Prostate gland (tissue), 2 donors: ENCODE measurements at regions not wholly inside any gene's neighbourhood (a gene's known extent, or its start where the extent isn't known, plus 50 kb on each side); places are given as distances from the start of the nearest gene placed in this dataset.

ENCODE experiments used
- DNase-seq: peaks from one replicate; pipeline ENCODE4 v3.0.0-alpha.2; 2019; ENCODE audit warnings: low spot score
- H3K27ac ChIP-seq, 2 donors: fragments of 200-600 bp; sonication (generic); 2 replicates each; pipeline ENCODE4 v1.5.1; 2017 to 2019
- H3K27me3 ChIP-seq: fragments of 200-600 bp; sonication (generic); replicated peaks from 2 replicates; pipeline ENCODE4 v1.5.1; 2019; ENCODE audit not compliant: insufficient read depth
- H3K36me3 ChIP-seq, 2 donors: fragments of 200-600 bp; sonication (generic); 1 replicate in 1 of 2; 2 replicates in 1 of 2; pipeline versions ENCODE4 v1.5.1 to v1.8.1; 2017 to 2019
- H3K4me1 ChIP-seq: fragments of 200-600 bp; sonication (generic); replicated peaks from 2 replicates; pipeline ENCODE4 v1.5.1; 2019
- H3K4me3 ChIP-seq, 2 donors: fragments of 200-600 bp; sonication (generic); 2 replicates each; pipeline ENCODE4 v1.5.1; 2017 to 2019
- H3K9me3 ChIP-seq: fragments of 200-600 bp; sonication (generic); 2 replicates; pipeline ENCODE4 v1.5.1; 2017
- POLR2A ChIP-seq: fragments of 450-650 bp; IDR thresholded peaks from one replicate; pipeline ENCODE4 v1.6.1; 2016; ENCODE audit warnings: antibody characterized with exemption, mild to moderate bottlenecking
- POLR2AphosphoS5 ChIP-seq: sonication (generic); formaldehyde crosslinking; IDR thresholded peaks from one replicate; pipeline ENCODE4 v1.6.1; 2017; ENCODE audit warnings: antibody characterized with exemption
- WGBS: methylation state at CpG from one replicate; pipeline ENCODE4 v1.1.5; 2018; 5-methylcytosine and 5-hydroxymethylcytosine counted together
- intact Hi-C: fragments of 100-400 bp; cut with DNase I; formaldehyde crosslinking; loops from one replicate; pipeline ENCODE4 v1.14.2; 2022
- TF ChIP-seq, protein P1 (sequence below), 4 experiments: fragments of 200-600 bp in 2 of 4; fragments of 450-650 bp in 2 of 4; sonication (generic) in 2 of 4; IDR thresholded peaks; 1 replicate in 3 of 4; 2 replicates in 1 of 4; pipeline ENCODE4 v1.5.1; 2016 to 2019; ENCODE audit warnings: antibody characterized with exemption in 4 of 4, mild to moderate bottlenecking in 2 of 4, moderate library complexity in 2 of 4

DNA sequence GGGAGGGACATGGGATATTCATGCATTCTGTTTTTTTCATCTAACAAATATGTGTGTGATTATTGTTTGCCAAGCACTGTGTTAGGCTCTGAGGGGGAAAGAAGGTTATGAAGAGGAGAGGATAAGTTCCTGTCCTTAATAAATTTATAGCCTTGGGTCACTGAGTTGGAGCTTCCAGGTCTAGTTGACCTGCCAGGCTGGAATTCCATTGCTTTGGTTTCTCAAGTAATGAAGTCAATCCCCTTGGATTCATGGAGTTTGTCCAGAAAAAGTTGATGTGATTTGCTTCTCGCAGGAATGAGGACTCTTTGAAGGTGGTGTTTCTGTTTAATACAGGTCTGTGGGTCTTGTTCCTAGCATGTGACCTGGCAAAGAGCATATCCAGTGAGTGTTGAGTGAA lies 156.2 kb downstream of the ADAMTS15 start:
- no peak for DNase-seq
- Histone ChIP-seq H3K27ac (no peak overlapping the region), H3K4me3 (no peak overlapping the region), H3K27me3 (no peaks in the 10 kb centered on the region), H3K36me3 (no peaks in the 10 kb centered on the region), H3K9me3 (no peaks in the 10 kb centered on the region), H3K4me1 (no peaks in the 10 kb centered on the region)
- TF ChIP-seq, protein P1, sequence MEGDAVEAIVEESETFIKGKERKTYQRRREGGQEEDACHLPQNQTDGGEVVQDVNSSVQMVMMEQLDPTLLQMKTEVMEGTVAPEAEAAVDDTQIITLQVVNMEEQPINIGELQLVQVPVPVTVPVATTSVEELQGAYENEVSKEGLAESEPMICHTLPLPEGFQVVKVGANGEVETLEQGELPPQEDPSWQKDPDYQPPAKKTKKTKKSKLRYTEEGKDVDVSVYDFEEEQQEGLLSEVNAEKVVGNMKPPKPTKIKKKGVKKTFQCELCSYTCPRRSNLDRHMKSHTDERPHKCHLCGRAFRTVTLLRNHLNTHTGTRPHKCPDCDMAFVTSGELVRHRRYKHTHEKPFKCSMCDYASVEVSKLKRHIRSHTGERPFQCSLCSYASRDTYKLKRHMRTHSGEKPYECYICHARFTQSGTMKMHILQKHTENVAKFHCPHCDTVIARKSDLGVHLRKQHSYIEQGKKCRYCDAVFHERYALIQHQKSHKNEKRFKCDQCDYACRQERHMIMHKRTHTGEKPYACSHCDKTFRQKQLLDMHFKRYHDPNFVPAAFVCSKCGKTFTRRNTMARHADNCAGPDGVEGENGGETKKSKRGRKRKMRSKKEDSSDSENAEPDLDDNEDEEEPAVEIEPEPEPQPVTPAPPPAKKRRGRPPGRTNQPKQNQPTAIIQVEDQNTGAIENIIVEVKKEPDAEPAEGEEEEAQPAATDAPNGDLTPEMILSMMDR (IDR thresholded peaks at IDR 0.05), result no peak
- TF ChIP-seq POLR2AphosphoS5 (no peak), POLR2A (no peak)
- intact Hi-C loops, result loop anchor here (5.0 kb wide), 1 partner anchor 87 kb away; no protein-coding TSS in a partner anchor
- WGBS, result 77% methylated on average over 1 of the region's 1 CpG

DNA sequence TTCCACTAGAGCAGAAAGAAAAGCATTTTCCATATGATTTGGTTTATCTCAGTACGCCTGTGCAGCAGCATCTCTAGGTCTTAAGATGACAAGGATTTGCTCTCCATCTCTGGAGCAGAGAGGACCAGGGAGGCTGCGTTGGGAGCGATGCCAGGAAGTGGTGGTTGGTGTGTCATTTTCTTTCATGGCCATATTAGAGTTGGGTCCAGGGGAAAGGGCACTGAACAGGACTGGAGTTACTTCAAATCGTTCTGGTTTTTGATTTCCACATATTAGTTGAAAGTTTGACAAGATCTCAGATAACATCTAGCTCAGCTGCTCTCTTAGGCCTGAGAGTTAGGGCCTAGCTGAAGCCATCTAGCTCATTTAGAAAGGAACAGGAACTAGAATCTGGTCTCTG lies 157.7 kb downstream of the ADAMTS15 start:
- no peaks in the 10 kb centered on the region for H3K9me3 ChIP-seq
- H3K36me3 ChIP-seq, result no peaks in the 10 kb centered on the region
- WGBS, result 82% methylated on average over 4 of the region's 4 CpGs
- H3K4me1 ChIP-seq, result no peaks in the 10 kb centered on the region
- H3K4me3 ChIP-seq, result no peak overlapping the region
- intact Hi-C loops, result loop anchor here (5.0 kb wide), 1 partner anchor 89 kb away; no protein-coding TSS in a partner anchor
- no peak overlapping the region for H3K27ac ChIP-seq
- DNase-seq, result no peak
- TF ChIP-seq POLR2A (no peak), POLR2AphosphoS5 (no peak)
- TF ChIP-seq, protein P1 (IDR thresholded peaks at IDR 0.05), result no peak
- no peaks in the 10 kb centered on the region for H3K27me3 ChIP-seq

DNA sequence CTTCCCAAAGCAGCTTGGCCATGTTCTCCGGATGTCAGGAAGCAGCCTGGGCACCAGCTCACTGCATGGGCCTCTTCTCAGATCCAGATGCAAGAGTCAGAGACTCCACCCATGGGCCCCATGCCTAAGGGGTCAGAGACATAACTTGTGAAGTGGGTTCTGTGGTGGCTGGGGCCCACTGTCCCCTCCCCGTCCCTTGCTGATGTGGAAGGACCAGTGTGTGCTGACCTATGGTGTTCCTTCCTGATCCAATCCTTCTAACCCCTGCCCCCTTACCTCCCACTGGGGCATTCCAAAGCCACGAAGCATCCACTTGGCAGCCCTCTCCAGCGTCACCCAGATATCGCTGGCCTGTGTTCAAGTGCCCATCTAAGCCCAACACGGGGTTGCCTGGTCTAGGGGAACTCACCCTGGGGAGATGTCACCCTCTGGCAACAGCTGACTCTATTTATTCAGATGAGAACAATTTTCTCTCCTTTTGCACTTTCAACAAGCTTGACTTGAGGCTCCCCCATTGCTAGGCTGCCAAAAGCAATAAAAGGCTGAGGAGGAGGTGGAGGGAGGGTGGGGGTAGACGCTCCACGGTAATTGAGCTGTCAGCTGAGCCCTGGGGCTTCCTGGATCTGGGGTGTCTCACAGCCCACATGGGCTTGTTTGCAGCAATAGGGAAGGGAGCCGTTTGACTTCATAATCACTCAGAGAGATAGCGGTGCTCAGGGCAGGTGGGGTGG lies 158.5 kb downstream of the ADAMTS15 start:
- TF ChIP-seq POLR2AphosphoS5 (no peak), POLR2A (no peak)
- TF ChIP-seq, protein P1 (IDR thresholded peaks at IDR 0.05), result no peak
- no peaks in the 10 kb centered on the region for H3K9me3 ChIP-seq
- no peaks in the 10 kb centered on the region for H3K4me1 ChIP-seq
- H3K36me3 ChIP-seq, result no peaks in the 10 kb centered on the region
- 44% methylated on average over 10 of the region's 10 CpGs for WGBS
- no peak overlapping the region for H3K4me3 ChIP-seq
- no peak for DNase-seq
- H3K27ac ChIP-seq, result peak overlapping the region in 1 of 2 donors; percentile 19
- no peaks in the 10 kb centered on the region for H3K27me3 ChIP-seq
- intact Hi-C loops, result loop anchor here (5.0 kb wide), 1 partner anchor 90 kb away; no protein-coding TSS in a partner anchor

DNA sequence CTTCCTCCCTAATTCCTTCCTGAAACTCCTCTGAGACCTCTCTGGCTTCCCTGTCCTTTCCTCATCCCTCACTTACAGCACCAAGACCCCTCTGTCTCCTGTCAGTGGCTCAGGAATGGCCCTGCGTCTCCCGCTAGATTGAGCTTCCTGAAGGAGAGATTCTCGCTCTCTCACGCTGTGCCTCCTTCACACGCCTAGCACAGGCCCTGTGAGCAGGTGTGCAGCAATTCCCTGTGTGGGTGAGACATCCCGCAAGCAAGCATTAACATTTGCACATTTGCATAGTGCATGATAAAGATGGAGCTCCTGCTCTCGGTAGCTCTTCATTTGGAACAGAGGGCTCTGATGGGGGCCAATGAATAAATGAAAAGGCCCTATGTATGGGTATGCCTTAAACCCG lies 159.8 kb downstream of the ADAMTS15 start:
- TF ChIP-seq POLR2A (no peak), POLR2AphosphoS5 (no peak)
- TF ChIP-seq, protein P1 (IDR thresholded peaks at IDR 0.05), result no peak
- no peaks in the 10 kb centered on the region for H3K4me1 ChIP-seq
- no peaks in the 10 kb centered on the region for H3K27me3 ChIP-seq
- no peak overlapping the region for H3K4me3 ChIP-seq
- no peaks in the 10 kb centered on the region for H3K36me3 ChIP-seq
- no peaks in the 10 kb centered on the region for H3K9me3 ChIP-seq
- WGBS, result 96% methylated on average over 8 of the region's 8 CpGs
- DNase-seq, result no peak
- H3K27ac ChIP-seq, result peak overlapping the region in 1 of 2 donors; percentile 56
- intact Hi-C loops, result loop anchor here (5.0 kb wide), 1 partner anchor 91 kb away; no protein-coding TSS in a partner anchor
